Hepatocyte (in vitro differentiated cells): ENCODE measurements at regions not wholly inside any gene's neighbourhood (a gene's known extent, or its start where the extent isn't known, plus 50 kb on each side); places are given as distances from the start of the nearest gene placed in this dataset.

Experiments
- DNase-seq: peaks from one replicate; pipeline ENCODE4 v3.0.0-alpha.2; 2016; ENCODE audit warnings: low spot score
- H2AFZ ChIP-seq: fragments of 200-600 bp; sonication (generic); 2 replicates; pipeline ENCODE4 v1.6.0; 2016; ENCODE audit warnings: antibody characterized with exemption, mild to moderate bottlenecking
- H3K27ac ChIP-seq: fragments of 200-600 bp; sonication (generic); 2 replicates; pipeline ENCODE4 v1.5.1; 2016; ENCODE audit warnings: mild to moderate bottlenecking
- H3K27me3 ChIP-seq: fragments of 200-600 bp; sonication (generic); 2 replicates; pipeline ENCODE4 v1.6.1; 2016
- H3K36me3 ChIP-seq: fragments of 200-600 bp; sonication (generic); replicated peaks from 2 replicates; pipeline ENCODE4 v1.5.1; 2016; ENCODE audit warnings: low read depth; ENCODE audit not compliant: insufficient read depth
- H3K4me1 ChIP-seq: fragments of 200-600 bp; sonication (generic); 2 replicates; pipeline ENCODE4 v1.5.1; 2016; ENCODE audit warnings: mild to moderate bottlenecking, moderate library complexity; ENCODE audit not compliant: insufficient read depth
- H3K4me2 ChIP-seq: fragments of 200-600 bp; sonication (generic); 2 replicates; pipeline ENCODE4 v1.6.0; 2016
- H3K4me3 ChIP-seq: fragments of 200-600 bp; sonication (generic); 2 replicates; pipeline ENCODE4 v1.5.1; 2016; ENCODE audit warnings: mild to moderate bottlenecking
- H3K79me2 ChIP-seq: fragments of 200-600 bp; sonication (generic); 2 replicates; pipeline ENCODE4 v1.6.0; 2017; ENCODE audit warnings: mild to moderate bottlenecking
- H3K9me2 ChIP-seq: fragments of 200-600 bp; sonication (generic); replicated peaks from 2 replicates; pipeline ENCODE4 v1.6.0; 2017; ENCODE audit warnings: mild to moderate bottlenecking; ENCODE audit not compliant: insufficient read depth
- H3K9me3 ChIP-seq: fragments of 200-600 bp; sonication (generic); 2 replicates; pipeline ENCODE4 v1.5.1; 2016; ENCODE audit warnings: low read depth, mild to moderate bottlenecking
- H4K20me1 ChIP-seq: fragments of 200-600 bp; sonication (generic); 2 replicates; pipeline ENCODE4 v1.6.0; 2016; ENCODE audit warnings: mild to moderate bottlenecking; ENCODE audit not compliant: insufficient read depth, poor library complexity, severe bottlenecking
- EZH2 ChIP-seq: fragments of 200-600 bp; sonication (generic); IDR thresholded peaks from 2 replicates; pipeline ENCODE4 v1.6.1; 2016; ENCODE audit warnings: antibody characterized with exemption, mild to moderate bottlenecking, borderline replicate concordance
- EZH2phosphoT487 ChIP-seq: fragments of 200-600 bp; sonication (generic); IDR thresholded peaks from one replicate; pipeline ENCODE4 v1.6.1; 2018; ENCODE audit warnings: antibody characterized with exemption, mild to moderate bottlenecking, low read depth, moderate library complexity; ENCODE audit not compliant: unreplicated experiment, severe bottlenecking
- WGBS: methylation state at CpG from one replicate; pipeline ENCODE4 v1.1.6; 2016; ENCODE audit warnings: low lambda C conversion rate; ENCODE audit errors: missing lambda C conversion rate; 5-methylcytosine and 5-hydroxymethylcytosine counted together
- TF ChIP-seq, protein P1 (sequence below): fragments of 200-600 bp; sonication (generic); IDR thresholded peaks from 2 replicates; pipeline ENCODE4 v1.5.1; 2016; ENCODE audit warnings: antibody characterized with exemption, mild to moderate bottlenecking; ENCODE audit not compliant: poor library complexity

- Histone ChIP-seq H3K9me2 (no peaks in the 10 kb centered on the region), H3K9me3 (no peaks in the 10 kb centered on the region), H3K4me1 (no peaks in the 10 kb centered on the region), H3K27ac (no peak overlapping the region), H2AFZ (no peak overlapping the region), H3K27me3 (no peaks in the 10 kb centered on the region), H3K4me2 (no peak overlapping the region), H3K4me3 (no peak overlapping the region), H4K20me1 (no peaks in the 10 kb centered on the region), H3K36me3 (no peaks in the 10 kb centered on the region), H3K79me2 (no peaks in the 10 kb centered on the region)
- WGBS = 70% methylated on average over 3 of the region's 3 CpGs
- TF ChIP-seq EZH2 (no peak), EZH2phosphoT487 (no peak)
- TF ChIP-seq, protein P1, sequence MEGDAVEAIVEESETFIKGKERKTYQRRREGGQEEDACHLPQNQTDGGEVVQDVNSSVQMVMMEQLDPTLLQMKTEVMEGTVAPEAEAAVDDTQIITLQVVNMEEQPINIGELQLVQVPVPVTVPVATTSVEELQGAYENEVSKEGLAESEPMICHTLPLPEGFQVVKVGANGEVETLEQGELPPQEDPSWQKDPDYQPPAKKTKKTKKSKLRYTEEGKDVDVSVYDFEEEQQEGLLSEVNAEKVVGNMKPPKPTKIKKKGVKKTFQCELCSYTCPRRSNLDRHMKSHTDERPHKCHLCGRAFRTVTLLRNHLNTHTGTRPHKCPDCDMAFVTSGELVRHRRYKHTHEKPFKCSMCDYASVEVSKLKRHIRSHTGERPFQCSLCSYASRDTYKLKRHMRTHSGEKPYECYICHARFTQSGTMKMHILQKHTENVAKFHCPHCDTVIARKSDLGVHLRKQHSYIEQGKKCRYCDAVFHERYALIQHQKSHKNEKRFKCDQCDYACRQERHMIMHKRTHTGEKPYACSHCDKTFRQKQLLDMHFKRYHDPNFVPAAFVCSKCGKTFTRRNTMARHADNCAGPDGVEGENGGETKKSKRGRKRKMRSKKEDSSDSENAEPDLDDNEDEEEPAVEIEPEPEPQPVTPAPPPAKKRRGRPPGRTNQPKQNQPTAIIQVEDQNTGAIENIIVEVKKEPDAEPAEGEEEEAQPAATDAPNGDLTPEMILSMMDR = no peak
- no peak for DNase-seq
Measured at GRCh38 chr18:45119876-45120275, 439.2 kb downstream of the SETBP1 start.

- no peaks in the 10 kb centered on the region for H3K27me3 ChIP-seq
- TF ChIP-seq EZH2phosphoT487 (no peak), EZH2 (no peak)
- TF ChIP-seq, protein P1 = no peak
Measured at GRCh38 chr18:45121146-45121545, 440.5 kb downstream of the SETBP1 start.

GRCh38 chr18:45122506-45122905 lies 441.8 kb downstream of the SETBP1 start:
- DNase-seq = no peak
- H3K9me3 ChIP-seq = no peaks in the 10 kb centered on the region
- no peaks in the 10 kb centered on the region for H3K9me2 ChIP-seq
- H3K4me3 ChIP-seq = no peak overlapping the region
- no peaks in the 10 kb centered on the region for H3K36me3 ChIP-seq
- no peaks in the 10 kb centered on the region for H3K4me1 ChIP-seq
- H3K4me2 ChIP-seq = no peak overlapping the region
- H4K20me1 ChIP-seq = no peaks in the 10 kb centered on the region
- no peak overlapping the region for H3K27ac ChIP-seq
- 100% methylated on average over 1 of the region's 1 CpG for WGBS
- H3K27me3 ChIP-seq = no peaks in the 10 kb centered on the region
- no peak overlapping the region for H2AFZ ChIP-seq
- TF ChIP-seq, protein P1 = no peak
- TF ChIP-seq EZH2phosphoT487 = no peak
- TF ChIP-seq EZH2 = no peak
- H3K79me2 ChIP-seq = no peaks in the 10 kb centered on the region

More at GRCh38 chr18:45121146-45121545, 440.5 kb downstream of the SETBP1 start:
- Histone ChIP-seq H3K4me3 (no peak overlapping the region), H3K9me2 (no peaks in the 10 kb centered on the region), H3K4me2 (no peak overlapping the region), H3K4me1 (no peaks in the 10 kb centered on the region), H3K27ac (no peak overlapping the region), H3K36me3 (no peaks in the 10 kb centered on the region), H2AFZ (no peak overlapping the region), H3K9me3 (no peaks in the 10 kb centered on the region), H3K79me2 (no peaks in the 10 kb centered on the region), H4K20me1 (no peaks in the 10 kb centered on the region)
- DNase-seq = no peak
- WGBS = 95% methylated on average over 1 of the region's 1 CpG

- Histone ChIP-seq H3K9me3 (no peaks in the 10 kb centered on the region), H3K9me2 (no peaks in the 10 kb centered on the region), H3K27me3 (no peaks in the 10 kb centered on the region), H3K36me3 (no peaks in the 10 kb centered on the region), H3K27ac (no peak overlapping the region), H4K20me1 (no peaks in the 10 kb centered on the region), H3K4me3 (no peak overlapping the region), H2AFZ (no peak overlapping the region), H3K4me2 (no peak overlapping the region), H3K79me2 (no peaks in the 10 kb centered on the region), H3K4me1 (no peaks in the 10 kb centered on the region)
- TF ChIP-seq EZH2 = no peak
- TF ChIP-seq, protein P1 = no peak
- no peak for TF ChIP-seq EZH2phosphoT487
- no peak for DNase-seq
Measured at GRCh38 chr18:45127405-45127804, 446.7 kb downstream of the SETBP1 start.
